Body of pancreas (tissue), 4 donors: ENCODE measurements at regions not wholly inside any gene's neighbourhood (a gene's known extent, or its start where the extent isn't known, plus 50 kb on each side); places are given as distances from the start of the nearest gene placed in this dataset.
"Not testable (repeated sequence)": the region's sequence is repeated elsewhere in the genome, so short reads cannot be mapped to it uniquely, and the experiment has no call there.

Experiments used
- ATAC-seq: fragments of 150-250 bp; one replicate; pipeline ENCODE4 v1.9.1; 2016
- DNase-seq, 4 donors: peaks; one replicate each; pipeline ENCODE4 v3.0.0-alpha.2; 2019
- H3K27ac ChIP-seq, 4 donors: fragments of 200-600 bp; sonication (generic); 1 replicate in 3 of 4; 2 replicates in 1 of 4; pipeline versions ENCODE4 v1.5.1 to v1.6.1; 2016 to 2019; ENCODE audit warnings: mild to moderate bottlenecking in 1 of 4, mixed read lengths in 1 of 4, moderate library complexity in 1 of 4
- H3K27me3 ChIP-seq, 2 donors: fragments of 200-600 bp; sonication (generic); one replicate each; pipeline ENCODE4 v1.6.0; 2016; ENCODE audit warnings: mild to moderate bottlenecking in 1 of 2
- H3K36me3 ChIP-seq, 2 donors: fragments of 200-600 bp; sonication (generic); replicated peaks in 1 of 2; 2 replicates each; pipeline ENCODE4 v1.5.1; 2016; ENCODE audit warnings: low read depth in 2 of 2; ENCODE audit not compliant: insufficient read depth in 1 of 2
- H3K4me1 ChIP-seq: fragments of 200-600 bp; sonication (generic); one replicate; pipeline ENCODE4 v1.6.0; 2016
- H3K4me3 ChIP-seq, 2 donors: fragments of 200-600 bp; sonication (generic); 1 replicate in 1 of 2; 2 replicates in 1 of 2; pipeline ENCODE4 v1.5.1; 2016 to 2019
- H3K9me3 ChIP-seq, 3 donors: fragments of 200-600 bp; sonication (generic); 1 replicate in 2 of 3; 2 replicates in 1 of 3; pipeline ENCODE4 v1.5.1; 2016
- CTCF ChIP-seq, 7 experiments: fragments of 450-650 bp in 4 of 7; fragments of 200-600 bp in 3 of 7; sonication (generic) in 3 of 7; IDR thresholded peaks; one replicate each; pipeline ENCODE4 v1.5.1; 2016 to 2019; ENCODE audit warnings: antibody characterized with exemption in 7 of 7
- POLR2A ChIP-seq, 3 donors: fragments of 450-650 bp; IDR thresholded peaks; one replicate each; pipeline ENCODE4 v1.6.1; 2016; ENCODE audit warnings: antibody characterized with exemption in 3 of 3, mild to moderate bottlenecking in 2 of 3
- WGBS, 2 donors: methylation state at CpG; one replicate each; pipeline ENCODE4 v1.1.5; 2017; 5-methylcytosine and 5-hydroxymethylcytosine counted together
- intact Hi-C: fragments of 100-400 bp; cut with DNase I; formaldehyde crosslinking; loops from one replicate; pipeline ENCODE4 v1.15.1; 2023

GRCh38 chrX:40530509-40530908 lies 50.3 kb upstream of the ATP6AP2 start:
- no peaks in the 10 kb centered on the region for H3K9me3 ChIP-seq
- no peak for TF ChIP-seq CTCF (IDR thresholded peaks at IDR 0.05)
- TF ChIP-seq POLR2A (IDR thresholded peaks at IDR 0.05), result no peak
- WGBS, 2 donors, result 72 to 85% methylated on average over 2 of the region's 2 CpGs
- no peaks in the 10 kb centered on the region for H3K27me3 ChIP-seq
- no peak overlapping the region for H3K4me3 ChIP-seq
- H3K4me1 ChIP-seq, result no peaks in the 10 kb centered on the region
- ATAC-seq, result no peak
- H3K27ac ChIP-seq, result no peak overlapping the region
- intact Hi-C loops, result no loop called here
- no peak for DNase-seq
- H3K36me3 ChIP-seq, result no peaks in the 10 kb centered on the region

- WGBS, 2 donors, result 93% methylated on average over 3 of the region's 3 CpGs; no CpG with 5 or more reads in 1 of the 2 donors
Observed at GRCh38 chrX:40527543-40527942, 53.2 kb upstream of the ATP6AP2 start.

GRCh38 chrX:40526412-40526811 lies 54.4 kb upstream of the ATP6AP2 start:
- 88 to 100% methylated on average over 1 to 2 of the region's 2 CpGs for WGBS, 2 donors
- DNase-seq (no peak), ATAC-seq (no peak)
- Histone ChIP-seq H3K4me1 (peaks cover 7% of the 10 kb centered on the region), H3K27ac (no peak overlapping the region), H3K36me3 (no peaks in the 10 kb centered on the region), H3K9me3 (no peaks in the 10 kb centered on the region), H3K27me3 (no peaks in the 10 kb centered on the region), H3K4me3 (no peak overlapping the region)
- intact Hi-C loops, result no loop called here
- TF ChIP-seq CTCF (IDR thresholded peaks at IDR 0.05) (no peak), POLR2A (IDR thresholded peaks at IDR 0.05) (no peak)

More at GRCh38 chrX:40527543-40527942, 53.2 kb upstream of the ATP6AP2 start:
- Histone ChIP-seq H3K36me3 (no peaks in the 10 kb centered on the region), H3K4me1 (peaks cover 7% of the 10 kb centered on the region), H3K4me3 (no peak overlapping the region), H3K27ac (no peak overlapping the region), H3K9me3 (no peaks in the 10 kb centered on the region), H3K27me3 (no peaks in the 10 kb centered on the region)
- no peak for ATAC-seq
- no peak for DNase-seq
- intact Hi-C loops, result no loop called here
- TF ChIP-seq POLR2A (IDR thresholded peaks at IDR 0.05) (no peak), CTCF (IDR thresholded peaks at IDR 0.05) (no peak)

GRCh38 chrX:40525901-40526300 lies 54.9 kb upstream of the ATP6AP2 start:
- H3K36me3 ChIP-seq, H3K27me3 ChIP-seq, ATAC-seq, H3K9me3 ChIP-seq, DNase-seq, intact Hi-C loops, H3K27ac ChIP-seq, H3K4me3 ChIP-seq, H3K4me1 ChIP-seq: not testable (repeated sequence)
- WGBS, 2 donors, result 100% methylated on average over 1 of the region's 1 CpG; no CpG with 5 or more reads in 1 of the 2 donors

- no peak for DNase-seq
Observed at GRCh38 chrX:40524423-40524822, 56.3 kb upstream of the ATP6AP2 start.

More at GRCh38 chrX:40524423-40524822, 56.3 kb upstream of the ATP6AP2 start:
- Histone ChIP-seq H3K9me3 (no peaks in the 10 kb centered on the region), H3K27me3 (no peaks in the 10 kb centered on the region), H3K36me3 (no peaks in the 10 kb centered on the region), H3K4me3 (no peak overlapping the region), H3K4me1 (peaks cover 7% of the 10 kb centered on the region), H3K27ac (no peak overlapping the region)
- no peak for TF ChIP-seq POLR2A (IDR thresholded peaks at IDR 0.05)
- no peak for TF ChIP-seq CTCF (IDR thresholded peaks at IDR 0.05)
- no peak for ATAC-seq
- WGBS, 2 donors, result 56% methylated on average over 1 of the region's 1 CpG; no CpG with 5 or more reads in 1 of the 2 donors
- intact Hi-C loops, result no loop called here
